Neuronal stem cell (in vitro differentiated cells): ENCODE measurements at regions not wholly inside any gene's neighbourhood (a gene's known extent, or its start where the extent isn't known, plus 50 kb on each side); places are given as distances from the start of the nearest gene placed in this dataset.

Experiments
- DNase-seq: peaks from one replicate; pipeline ENCODE4 v3.0.0-alpha.2; 2013; ENCODE audit warnings: low spot score
- H2AFZ ChIP-seq: one replicate; pipeline ENCODE4 v1.6.1; 2013; ENCODE audit warnings: mild to moderate bottlenecking, low read length, inconsistent platforms
- H2AK5ac ChIP-seq: 2 replicates; pipeline ENCODE4 v1.6.1; 2013; ENCODE audit warnings: low read depth, mild to moderate bottlenecking, inconsistent platforms, low read length, moderate library complexity, mixed read lengths
- H2BK120ac ChIP-seq: 2 replicates; pipeline ENCODE4 v1.6.1; 2013; ENCODE audit warnings: low read depth, mild to moderate bottlenecking, inconsistent platforms, low read length, moderate library complexity, mixed read lengths
- H2BK12ac ChIP-seq: one replicate; pipeline ENCODE4 v1.6.1; 2013; ENCODE audit warnings: low read length, inconsistent platforms
- H2BK15ac ChIP-seq: 2 replicates; pipeline ENCODE4 v1.6.1; 2013; ENCODE audit warnings: mild to moderate bottlenecking, low read length, inconsistent platforms, mixed read lengths
- H2BK5ac ChIP-seq: one replicate; pipeline ENCODE4 v1.6.1; 2013; ENCODE audit warnings: inconsistent platforms, mild to moderate bottlenecking, low read length, moderate library complexity
- H3K14ac ChIP-seq: one replicate; pipeline ENCODE4 v1.6.1; 2013; ENCODE audit warnings: low read length, inconsistent platforms
- H3K18ac ChIP-seq: 2 replicates; pipeline ENCODE4 v1.6.1; 2013; ENCODE audit warnings: low read length, inconsistent platforms
- H3K23ac ChIP-seq: 2 replicates; pipeline ENCODE4 v1.6.1; 2013; ENCODE audit warnings: low read depth, mild to moderate bottlenecking, mixed read lengths, low read length, inconsistent platforms; ENCODE audit not compliant: poor library complexity
- H3K27ac ChIP-seq: replicated peaks from 3 replicates; pipeline ENCODE4 v1.5.1; 2013; ENCODE audit warnings: low read length, inconsistent platforms
- H3K27me3 ChIP-seq, 3 experiments: 2 replicates each; pipeline ENCODE4 v1.6.1; 2013; ENCODE audit warnings: low read length in 3 of 3, mild to moderate bottlenecking in 2 of 3, inconsistent platforms in 1 of 3, low read depth in 1 of 3, mixed read lengths in 1 of 3, moderate library complexity in 1 of 3; ENCODE audit not compliant: control insufficient read depth in 3 of 3, insufficient read depth in 3 of 3
- H3K36me3 ChIP-seq, 2 donors: replicated peaks in 1 of 2; 2 replicates each; pipeline ENCODE4 v1.6.1; 2013; ENCODE audit warnings: low read length in 2 of 2; ENCODE audit not compliant: control insufficient read depth in 2 of 2, insufficient read depth in 2 of 2
- H3K4ac ChIP-seq: 2 replicates; pipeline ENCODE4 v1.6.1; 2013; ENCODE audit warnings: inconsistent platforms, mild to moderate bottlenecking, low read length, moderate library complexity
- H3K4me1 ChIP-seq, 2 donors: 1 replicate in 1 of 2; 2 replicates in 1 of 2; pipeline ENCODE4 v1.6.1; 2013; ENCODE audit warnings: low read length in 2 of 2, low read depth in 1 of 2; ENCODE audit not compliant: control insufficient read depth in 2 of 2, insufficient read depth in 1 of 2
- H3K4me2 ChIP-seq: one replicate; pipeline ENCODE4 v1.6.1; 2013; ENCODE audit warnings: mild to moderate bottlenecking, low read length, inconsistent platforms; ENCODE audit not compliant: insufficient read depth, poor library complexity, severe bottlenecking
- H3K4me3 ChIP-seq, 2 donors: 2 replicates each; pipeline ENCODE4 v1.5.1; 2013; ENCODE audit warnings: low read length in 2 of 2, mild to moderate bottlenecking in 2 of 2, inconsistent platforms in 1 of 2, moderate library complexity in 1 of 2
- H3K79me1 ChIP-seq: one replicate; pipeline ENCODE4 v1.6.1; 2013; ENCODE audit warnings: low read depth, mild to moderate bottlenecking, inconsistent platforms, low read length, moderate library complexity
- H3K9ac ChIP-seq: one replicate; pipeline ENCODE4 v1.6.1; 2013; ENCODE audit warnings: mild to moderate bottlenecking, low read depth, low read length, inconsistent platforms; ENCODE audit not compliant: poor library complexity
- H3K9me3 ChIP-seq, 2 donors: replicated peaks in 1 of 2; 2 replicates each; pipeline versions ENCODE3 to v1.6.1; 2013; ENCODE audit warnings: low read length in 2 of 2, mild to moderate bottlenecking in 2 of 2, inconsistent platforms in 1 of 2, low read depth in 1 of 2, mixed read lengths in 1 of 2, moderate library complexity in 1 of 2; ENCODE audit not compliant: control insufficient read depth in 2 of 2, insufficient read depth in 1 of 2
- H4K8ac ChIP-seq: one replicate; pipeline ENCODE4 v1.6.1; 2013; ENCODE audit warnings: low read depth, mild to moderate bottlenecking, inconsistent platforms, low read length, moderate library complexity
- H4K91ac ChIP-seq: one replicate; pipeline ENCODE4 v1.6.1; 2013; ENCODE audit warnings: low read length, low read depth, mild to moderate bottlenecking, inconsistent platforms; ENCODE audit not compliant: poor library complexity
- WGBS, 2 donors: extraction: QIAGEN DNeasy Blood & Tissue Kit; methylation state at CpG; one replicate each; pipeline ENCODE4 v1.1.7; 2013; ENCODE audit warnings: missing lambda C conversion rate in 2 of 2, mixed read lengths in 1 of 2; ENCODE audit not compliant: insufficient read length in 2 of 2, insufficient replicate concordance in 1 of 2; ENCODE audit errors: extremely low coverage in 2 of 2; 5-methylcytosine and 5-hydroxymethylcytosine counted together

DNA sequence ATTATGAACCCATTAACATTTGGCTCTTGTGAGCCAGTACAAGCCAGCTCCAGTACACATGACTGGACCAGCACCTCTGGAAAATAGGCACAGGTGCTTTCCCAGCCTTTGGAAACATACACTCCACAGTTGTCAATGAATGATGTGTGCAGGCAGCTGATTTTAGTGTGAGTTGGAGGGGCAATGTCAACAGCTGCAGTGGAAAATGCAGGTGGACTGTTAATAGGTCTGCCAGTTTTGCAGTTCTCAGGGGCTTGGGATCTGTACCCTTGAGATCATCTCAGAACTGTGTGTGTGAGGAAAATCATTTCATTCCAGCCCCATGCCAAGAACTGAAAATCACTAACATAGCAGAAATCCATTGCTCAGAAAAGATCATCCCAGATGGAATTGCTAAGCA lies 81.7 kb upstream of the CHRDL1 start:
- H2BK15ac ChIP-seq: no peak overlapping the region
- H3K27ac ChIP-seq: no peak overlapping the region
- no peaks in the 10 kb centered on the region for H3K36me3 ChIP-seq
- DNase-seq: no peak
- H3K18ac ChIP-seq: no peak overlapping the region
- no peak overlapping the region for H3K23ac ChIP-seq
- no peaks in the 10 kb centered on the region for H3K27me3 ChIP-seq
- H3K79me1 ChIP-seq: no peaks in the 10 kb centered on the region
- H3K9ac ChIP-seq: no peak overlapping the region
- peaks cover 0 to 4% of the 10 kb centered on the region in 2 donors for H3K9me3 ChIP-seq
- H3K14ac ChIP-seq: no peak overlapping the region
- no peak overlapping the region for H2BK120ac ChIP-seq
- H4K8ac ChIP-seq: no peak overlapping the region
- no peak overlapping the region for H3K4ac ChIP-seq
- H3K4me1 ChIP-seq: no peaks in the 10 kb centered on the region
- no peak overlapping the region for H3K4me3 ChIP-seq
- no peak overlapping the region for H4K91ac ChIP-seq
- no peak overlapping the region for H3K4me2 ChIP-seq
- no peak overlapping the region for H2BK5ac ChIP-seq
- H2AFZ ChIP-seq: no peak overlapping the region
- H2AK5ac ChIP-seq: no peak overlapping the region
- H2BK12ac ChIP-seq: no peak overlapping the region

DNA sequence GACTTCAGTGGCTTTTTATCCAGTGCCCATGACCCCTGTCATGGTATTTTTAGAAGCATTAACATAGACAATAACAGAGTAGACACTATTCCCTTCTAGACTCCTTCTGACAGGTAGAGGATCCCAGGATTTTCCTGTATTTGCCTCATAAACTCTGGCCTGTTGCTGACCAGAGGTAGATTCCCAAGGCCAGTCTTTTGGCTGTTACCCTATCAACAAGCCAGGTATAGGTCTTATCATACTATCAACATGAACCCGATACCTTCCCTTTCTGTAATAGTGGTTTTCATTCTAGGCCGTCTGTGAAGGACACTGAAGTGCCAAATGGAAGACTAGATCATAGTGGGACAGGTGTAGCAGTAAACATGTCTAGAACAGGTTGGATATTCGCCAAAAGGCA lies 76.2 kb upstream of the CHRDL1 start:
- Histone ChIP-seq H3K79me1 (no peaks in the 10 kb centered on the region), H2BK120ac (no peak overlapping the region), H3K9ac (no peak overlapping the region), H4K91ac (no peak overlapping the region), H3K18ac (no peak overlapping the region), H3K4me3 (no peak overlapping the region), H3K4me2 (no peak overlapping the region), H2AK5ac (no peak overlapping the region), H3K27ac (no peak overlapping the region), H3K27me3 (no peaks in the 10 kb centered on the region), H2BK15ac (no peak overlapping the region), H2AFZ (no peak overlapping the region), H3K14ac (no peak overlapping the region), H3K36me3 (no peaks in the 10 kb centered on the region), H3K9me3 (no peaks in the 10 kb centered on the region), H2BK12ac (no peak overlapping the region), H3K23ac (no peak overlapping the region), H3K4me1 (no peaks in the 10 kb centered on the region), H3K4ac (no peak overlapping the region), H2BK5ac (no peak overlapping the region), H4K8ac (no peak overlapping the region)
- no peak for DNase-seq
- WGBS, 2 donors: no CpG with 5 or more reads among the region's 3 CpGs

DNA sequence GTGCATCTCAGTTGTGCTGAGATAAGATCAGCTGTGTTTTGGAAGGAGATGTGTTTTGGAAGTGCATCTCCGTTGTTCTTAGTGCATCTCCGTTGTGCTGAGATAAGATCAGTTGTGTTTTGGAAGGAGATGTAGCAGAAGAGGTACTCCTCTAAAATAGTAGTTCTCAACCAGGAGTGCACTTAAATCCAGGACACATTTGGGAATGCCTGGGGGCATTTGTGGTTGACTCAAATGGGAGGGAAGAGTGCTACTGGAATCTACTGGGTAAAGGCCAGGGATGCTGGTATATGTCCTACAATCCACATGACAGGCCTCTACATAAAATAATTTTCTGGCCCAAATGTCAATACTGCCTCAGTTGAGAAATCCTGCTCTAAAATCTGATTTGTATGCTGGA lies 70.8 kb upstream of the CHRDL1 start:
- Histone ChIP-seq H3K79me1 (no peaks in the 10 kb centered on the region), H4K91ac (no peak overlapping the region), H4K8ac (no peak overlapping the region), H3K4me1 (no peaks in the 10 kb centered on the region), H3K4me2 (no peak overlapping the region), H3K4ac (no peak overlapping the region), H2BK5ac (no peak overlapping the region), H2BK120ac (no peak overlapping the region), H3K27me3 (peaks cover 0 to 3% (median 0%) of the 10 kb centered on the region in 3 experiments), H3K9me3 (no peaks in the 10 kb centered on the region), H2BK15ac (no peak overlapping the region), H3K18ac (no peak overlapping the region), H2BK12ac (no peak overlapping the region), H3K14ac (no peak overlapping the region), H3K36me3 (no peaks in the 10 kb centered on the region), H3K23ac (no peak overlapping the region), H3K9ac (no peak overlapping the region), H3K27ac (no peak overlapping the region), H2AK5ac (no peak overlapping the region), H2AFZ (no peak overlapping the region), H3K4me3 (no peak overlapping the region)
- DNase-seq: no peak
- WGBS, 2 donors: no CpG with 5 or more reads among the region's 2 CpGs

- Histone ChIP-seq H2BK15ac (no peak overlapping the region), H3K4me2 (no peak overlapping the region), H2AK5ac (no peak overlapping the region), H4K91ac (no peak overlapping the region), H3K9me3 (no peaks in the 10 kb centered on the region), H4K8ac (no peak overlapping the region), H3K9ac (no peak overlapping the region), H3K23ac (no peak overlapping the region), H3K27me3 (peaks cover 0 to 3% (median 0%) of the 10 kb centered on the region in 3 experiments), H2BK5ac (no peak overlapping the region), H3K27ac (no peak overlapping the region), H3K18ac (no peak overlapping the region), H2BK120ac (no peak overlapping the region), H3K14ac (no peak overlapping the region), H2BK12ac (no peak overlapping the region), H3K4me3 (no peak overlapping the region), H3K36me3 (no peaks in the 10 kb centered on the region), H3K4ac (no peak overlapping the region), H2AFZ (no peak overlapping the region), H3K79me1 (no peaks in the 10 kb centered on the region), H3K4me1 (no peaks in the 10 kb centered on the region)
- DNase-seq: no peak
- no CpG with 5 or more reads among the region's 1 CpG for WGBS, 2 donors
These were observed 68.3 kb upstream of the CHRDL1 start for GRCh38 chrX:110863883-110864282.
